ENCODE measurements at regions not wholly inside any gene's neighbourhood (a gene's known extent, or its start where the extent isn't known, plus 50 kb on each side); places are given as distances from the start of the nearest gene placed in this dataset.

DNA sequence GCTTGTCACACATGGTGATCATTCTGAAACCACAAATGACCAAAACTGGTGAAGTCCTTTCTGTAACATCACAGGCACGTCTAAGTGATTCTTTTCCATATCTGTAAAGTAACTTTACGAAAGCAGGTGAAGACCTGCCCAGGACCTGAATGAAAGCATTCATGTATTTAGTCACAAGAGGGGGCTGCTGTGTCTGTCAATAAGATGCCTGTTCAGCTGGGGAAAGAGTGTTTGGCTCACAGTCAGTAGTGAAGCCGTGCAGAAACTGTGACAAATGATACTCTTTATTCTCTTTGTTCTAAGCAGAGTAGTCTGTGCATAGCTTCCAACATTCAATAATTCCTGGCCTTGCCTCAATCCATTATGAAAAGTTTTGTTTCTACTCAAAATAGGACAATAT lies 373.5 kb upstream of the OR4E1 start:
- TF ChIP-seq, protein P1, sequence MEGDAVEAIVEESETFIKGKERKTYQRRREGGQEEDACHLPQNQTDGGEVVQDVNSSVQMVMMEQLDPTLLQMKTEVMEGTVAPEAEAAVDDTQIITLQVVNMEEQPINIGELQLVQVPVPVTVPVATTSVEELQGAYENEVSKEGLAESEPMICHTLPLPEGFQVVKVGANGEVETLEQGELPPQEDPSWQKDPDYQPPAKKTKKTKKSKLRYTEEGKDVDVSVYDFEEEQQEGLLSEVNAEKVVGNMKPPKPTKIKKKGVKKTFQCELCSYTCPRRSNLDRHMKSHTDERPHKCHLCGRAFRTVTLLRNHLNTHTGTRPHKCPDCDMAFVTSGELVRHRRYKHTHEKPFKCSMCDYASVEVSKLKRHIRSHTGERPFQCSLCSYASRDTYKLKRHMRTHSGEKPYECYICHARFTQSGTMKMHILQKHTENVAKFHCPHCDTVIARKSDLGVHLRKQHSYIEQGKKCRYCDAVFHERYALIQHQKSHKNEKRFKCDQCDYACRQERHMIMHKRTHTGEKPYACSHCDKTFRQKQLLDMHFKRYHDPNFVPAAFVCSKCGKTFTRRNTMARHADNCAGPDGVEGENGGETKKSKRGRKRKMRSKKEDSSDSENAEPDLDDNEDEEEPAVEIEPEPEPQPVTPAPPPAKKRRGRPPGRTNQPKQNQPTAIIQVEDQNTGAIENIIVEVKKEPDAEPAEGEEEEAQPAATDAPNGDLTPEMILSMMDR (IDR thresholded peaks at IDR 0.05) = peak in 5 of 6 experiments; percentile 18 to 76 (median 61)
- no peak for TF ChIP-seq POLR2A (IDR thresholded peaks at IDR 0.05)
